Upper lobe of right lung (tissue), 1 donor: ENCODE measurements at regions not wholly inside any gene's neighbourhood (a gene's known extent, or its start where the extent isn't known, plus 50 kb on each side); places are given as distances from the start of the nearest gene placed in this dataset.

Experiments used
- ATAC-seq: fragments of 200-7000 bp; cut with Tn5 transposase; one replicate; pipeline ENCODE4 v1.9.1; 2020; ENCODE audit warnings: mild to moderate bottlenecking, moderate library complexity
- DNase-seq: peaks from one replicate; pipeline ENCODE4 v3.0.0-alpha.2; 2020
- H3K27ac ChIP-seq: fragments of 200-600 bp; one replicate; pipeline ENCODE4 v1.8.0; 2022
- H3K27me3 ChIP-seq: fragments of 200-600 bp; one replicate; pipeline ENCODE4 v1.8.0; 2022; ENCODE audit warnings: mild to moderate bottlenecking
- H3K36me3 ChIP-seq: fragments of 200-600 bp; one replicate; pipeline ENCODE4 v1.8.0; 2022
- H3K4me1 ChIP-seq: fragments of 200-600 bp; one replicate; pipeline ENCODE4 v1.8.0; 2022
- H3K4me3 ChIP-seq: fragments of 200-600 bp; one replicate; pipeline ENCODE4 v1.8.0; 2022; ENCODE audit warnings: mild to moderate bottlenecking
- H3K9me3 ChIP-seq: fragments of 200-600 bp; one replicate; pipeline ENCODE4 v1.8.0; 2022
- CTCF ChIP-seq: fragments of 200-600 bp; IDR thresholded peaks from one replicate; pipeline ENCODE4 v1.8.0; 2022; ENCODE audit warnings: antibody characterized with exemption
- intact Hi-C: fragments of 100-400 bp; cut with DNase I; formaldehyde crosslinking; loops from one replicate; pipeline ENCODE4 v1.11.0; 2022
- donor health status: DM: no; HTN: yes; CAD: no; lungs with severe emphysema.

- Histone ChIP-seq H3K4me3 (peak overlapping the region; percentile 62), H3K36me3 (no peaks in the 10 kb centered on the region), H3K4me1 (peaks cover 12% of the 10 kb centered on the region), H3K27me3 (no peaks in the 10 kb centered on the region), H3K9me3 (no peaks in the 10 kb centered on the region), H3K27ac (no peak overlapping the region)
- ATAC-seq (peak; percentile 75), DNase-seq (peak; percentile 93)
- TF ChIP-seq CTCF: no peak
- intact Hi-C loops: no loop called here
These were observed 138.9 kb downstream of the SEC14L1 start for GRCh38 chr17:77279448-77280303.

DNA sequence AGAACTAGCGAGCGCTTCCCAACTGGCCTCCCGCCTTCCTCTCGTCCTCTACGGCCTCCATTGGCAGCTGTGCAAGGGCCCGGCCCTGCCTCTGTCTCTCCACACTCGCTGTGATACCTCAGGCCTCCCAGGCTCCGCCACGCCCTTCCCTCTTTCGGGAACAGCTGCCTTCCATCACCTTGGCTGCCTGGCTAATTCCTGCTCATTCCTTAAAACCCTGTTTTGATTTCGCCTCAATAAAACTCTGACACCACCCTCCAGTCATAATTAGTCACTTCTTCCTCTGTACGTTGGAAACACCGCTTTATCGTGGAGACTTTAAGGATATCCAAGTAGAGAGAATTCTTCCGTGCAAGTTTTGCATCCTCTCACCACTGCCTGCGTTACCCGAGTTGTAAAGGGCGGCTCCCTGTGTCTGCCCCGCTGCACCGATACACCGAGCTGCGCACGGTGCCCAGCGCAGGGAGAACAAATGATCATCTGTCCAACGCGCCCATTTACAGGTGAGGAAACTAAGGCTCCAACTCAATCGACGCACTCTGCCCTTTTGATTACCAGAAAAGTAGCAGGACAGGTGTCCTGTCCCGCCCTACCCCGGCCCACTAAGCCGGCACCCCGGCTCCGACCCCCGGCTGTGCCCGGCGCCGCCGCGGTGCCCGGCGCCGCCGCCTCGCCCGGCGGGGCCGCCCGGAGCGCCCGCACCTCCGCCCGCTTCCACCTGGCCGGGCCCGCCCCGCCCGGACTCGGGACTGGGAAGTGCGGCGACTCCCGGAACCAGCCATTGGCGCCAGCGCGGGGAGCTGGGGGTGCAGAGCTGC, 139.7 kb downstream of the SEC14L1 start:
- intact Hi-C loops: no loop called here
- Histone ChIP-seq H3K27me3 (no peaks in the 10 kb centered on the region), H3K9me3 (no peaks in the 10 kb centered on the region), H3K27ac (no peak overlapping the region), H3K4me3 (peak overlapping the region; percentile 62), H3K4me1 (peaks cover 12% of the 10 kb centered on the region), H3K36me3 (no peaks in the 10 kb centered on the region)
- DNase-seq (peak; percentile 71), ATAC-seq (no peak)
- no peak for TF ChIP-seq CTCF

- H3K4me1 ChIP-seq: peaks cover 16% of the 10 kb centered on the region
These were observed 140.5 kb downstream of the SEC14L1 start for GRCh38 chr17:77281122-77281903.

GRCh38 chr17:77281904-77282367, 141.2 kb downstream of the SEC14L1 start:
- ATAC-seq (peak; percentile 11), DNase-seq (peak; percentile 81)
- peaks cover 20% of the 10 kb centered on the region for H3K4me1 ChIP-seq
- no peak for TF ChIP-seq CTCF
- intact Hi-C loops: no loop called here
- no peaks in the 10 kb centered on the region for H3K36me3 ChIP-seq
- H3K27me3 ChIP-seq: no peaks in the 10 kb centered on the region
- peak overlapping the region; percentile 51 for H3K27ac ChIP-seq
- H3K9me3 ChIP-seq: no peaks in the 10 kb centered on the region
- peak overlapping the region; percentile 62 for H3K4me3 ChIP-seq

More at GRCh38 chr17:77281122-77281903, 140.5 kb downstream of the SEC14L1 start:
- Histone ChIP-seq H3K27me3 (no peaks in the 10 kb centered on the region), H3K9me3 (no peaks in the 10 kb centered on the region), H3K4me3 (peak overlapping the region; percentile 62), H3K27ac (peak overlapping the region; percentile 51), H3K36me3 (no peaks in the 10 kb centered on the region)
- intact Hi-C loops: no loop called here
- no peak for TF ChIP-seq CTCF
- DNase-seq (peak; percentile 87), ATAC-seq (peak; percentile 73)
